IPS-NIHi7 (cell line): ENCODE measurements at regions not wholly inside any gene's neighbourhood (a gene's known extent, or its start where the extent isn't known, plus 50 kb on each side); places are given as distances from the start of the nearest gene placed in this dataset.

ENCODE experiments used
- DNase-seq: peaks from one replicate; pipeline ENCODE4 v3.0.0; 2012; ENCODE audit warnings: mixed read lengths; ENCODE audit errors: extremely low spot score

DNA sequence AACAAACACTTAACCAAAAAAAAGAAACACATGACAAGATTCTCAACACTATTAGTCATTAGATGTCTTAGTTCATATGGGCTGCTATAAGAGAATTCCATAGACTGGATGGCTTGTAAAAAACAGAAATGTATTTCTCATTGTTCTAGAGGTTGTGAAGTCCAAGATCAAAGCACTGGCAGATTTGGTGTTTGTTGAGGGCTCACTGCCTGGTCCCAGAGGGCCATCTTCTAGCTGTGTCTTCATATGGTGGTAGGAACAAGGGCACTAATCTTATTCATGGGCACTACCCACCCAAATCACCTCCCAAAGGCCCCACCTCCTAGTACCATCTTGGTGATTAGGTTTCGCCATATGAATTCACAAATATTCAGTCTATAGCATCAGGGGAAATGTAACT, 162.5 kb upstream of the SDK2 start:
- no peak for DNase-seq

DNA sequence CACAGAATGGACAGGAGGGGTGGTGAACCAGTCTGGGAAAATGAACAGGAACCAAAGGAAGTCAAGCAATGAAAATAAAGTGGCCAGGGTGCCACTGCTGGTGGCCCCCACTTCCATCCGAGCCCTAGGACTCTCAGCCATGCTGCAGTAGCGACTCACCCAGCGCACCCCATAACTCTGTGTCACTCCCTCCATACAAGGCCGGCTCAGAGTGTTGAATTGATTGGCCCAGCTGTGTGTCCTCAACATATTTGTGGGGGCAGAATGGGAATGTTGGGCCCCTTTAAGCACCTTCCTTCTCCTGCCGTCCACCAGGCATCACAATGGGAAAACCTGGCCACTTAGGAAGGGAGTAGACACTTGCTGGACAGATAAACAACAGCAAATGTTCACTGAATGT, 169.0 kb upstream of the SDK2 start:
- DNase-seq, result no peak

DNA sequence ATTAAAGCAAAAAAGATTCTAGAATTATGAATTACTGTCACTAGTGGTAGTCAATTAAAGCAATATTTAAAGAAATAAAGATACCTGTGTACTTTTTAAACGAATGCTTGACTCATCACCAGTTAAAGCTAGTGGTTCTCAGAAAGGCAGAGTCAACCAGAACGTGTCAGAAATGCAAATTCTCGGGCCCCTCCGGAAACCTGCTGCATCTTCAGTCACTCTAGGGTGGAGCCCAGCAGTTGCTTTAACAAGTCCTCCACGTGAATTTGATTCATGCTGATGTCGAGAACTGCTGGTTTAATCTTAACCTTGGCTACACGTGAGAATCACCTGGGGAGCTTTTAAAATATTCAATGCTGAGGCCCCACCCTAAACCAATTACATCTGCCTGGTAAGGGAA, 169.8 kb upstream of the SDK2 start:
- no peak for DNase-seq

DNA sequence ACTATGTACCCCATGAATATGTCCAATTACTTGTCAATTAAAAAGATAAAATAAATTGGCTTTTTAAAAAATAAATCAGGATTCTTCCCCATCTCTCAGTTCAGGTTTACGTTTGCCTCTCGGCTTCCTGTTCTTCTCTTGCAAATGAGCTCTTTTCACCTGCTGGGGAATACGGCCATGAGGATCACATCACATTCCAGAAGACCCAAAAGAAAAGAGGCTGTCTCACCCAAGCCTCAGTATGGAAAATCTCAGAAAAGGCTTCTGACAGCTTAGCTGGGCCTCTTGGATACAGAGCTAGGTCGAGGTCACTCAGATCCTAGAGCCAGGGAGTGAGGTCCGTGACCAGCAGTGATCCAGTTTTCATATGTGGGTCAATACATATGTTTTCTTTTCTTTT, 171.2 kb upstream of the SDK2 start:
- DNase-seq, result peak; percentile 50

DNA sequence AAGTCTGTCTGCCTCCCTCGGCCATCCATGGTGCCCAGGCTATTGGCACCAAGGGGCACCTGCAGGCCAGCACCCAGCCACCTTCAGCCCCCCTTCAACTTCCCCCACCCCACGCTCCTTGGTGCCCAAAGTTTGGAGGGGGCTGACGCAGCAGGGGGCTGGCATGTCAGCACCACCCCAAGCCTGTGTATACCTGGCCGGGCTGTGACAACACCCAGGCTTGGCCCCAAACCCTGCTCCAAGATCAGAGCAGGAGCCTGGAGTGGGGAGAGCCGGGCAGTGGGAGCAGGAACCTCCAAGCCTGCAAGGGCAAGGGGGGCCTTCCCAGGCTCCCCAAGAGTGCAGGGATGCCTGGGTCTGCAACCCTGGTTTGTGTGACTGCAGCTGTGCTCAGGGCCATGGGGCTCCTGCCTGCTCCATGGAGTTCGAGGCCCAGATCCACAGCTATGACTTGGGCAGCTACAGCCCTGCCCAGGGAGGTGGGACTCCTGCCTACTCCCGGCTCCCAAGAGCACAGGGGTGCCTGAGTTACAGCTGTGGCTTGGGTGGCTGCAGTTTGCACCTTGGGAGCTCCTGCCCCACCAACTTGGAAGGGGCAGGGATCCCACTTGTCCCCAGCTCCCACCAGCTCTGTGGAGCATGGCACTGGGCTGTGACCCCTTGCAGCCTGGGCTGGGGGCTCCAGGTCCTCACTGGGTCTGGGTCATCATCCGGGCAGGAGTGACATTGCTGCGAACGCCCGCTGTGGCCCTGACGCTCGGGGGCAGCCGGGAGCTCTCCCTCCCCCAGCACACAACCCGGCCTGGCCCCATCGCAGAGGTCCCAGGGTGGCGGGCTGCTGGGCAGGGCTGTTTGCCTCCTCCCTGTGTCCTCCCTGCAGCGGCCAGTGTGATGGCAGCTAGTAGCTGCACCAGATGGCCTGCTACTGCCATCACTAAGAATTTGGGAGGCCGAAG, 175.5 kb upstream of the SDK2 start:
- no peak for DNase-seq

DNA sequence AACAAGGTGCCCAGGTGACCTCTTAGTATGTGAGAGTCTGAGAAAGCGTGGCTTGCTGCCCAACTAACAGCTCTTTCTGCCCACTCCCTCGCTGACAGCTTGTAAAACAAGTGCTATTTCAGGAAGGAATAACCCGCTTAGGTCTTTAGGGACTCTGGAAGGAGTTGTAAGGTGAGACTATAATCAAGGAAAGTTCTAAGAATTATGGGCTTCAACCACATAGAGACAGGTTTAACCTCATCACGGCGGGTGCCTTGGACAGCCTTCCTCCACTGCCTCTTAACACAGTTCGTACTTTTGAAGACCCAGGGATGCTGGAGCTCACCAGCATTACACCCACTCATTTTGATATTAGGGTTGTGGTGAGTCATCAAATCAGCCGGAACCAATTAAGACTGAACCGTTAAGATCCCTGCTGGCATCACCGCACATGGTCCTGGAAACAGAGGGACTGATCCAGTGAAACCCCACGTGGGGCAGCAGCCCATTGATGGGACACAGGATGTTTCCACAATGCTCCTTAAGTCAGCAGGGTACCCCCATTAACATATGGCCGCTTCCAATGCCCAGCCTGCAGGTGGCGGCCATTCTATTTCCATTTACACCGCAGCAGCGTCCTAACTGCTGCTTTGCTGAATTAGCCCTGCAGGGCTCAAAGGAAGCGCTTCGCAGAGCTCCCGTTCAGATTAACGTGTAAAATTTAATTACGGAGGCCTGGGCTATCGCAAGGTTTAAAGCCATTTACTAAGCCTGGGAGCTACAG, 176.6 kb upstream of the SDK2 start:
- DNase-seq, result peak; percentile 73

DNA sequence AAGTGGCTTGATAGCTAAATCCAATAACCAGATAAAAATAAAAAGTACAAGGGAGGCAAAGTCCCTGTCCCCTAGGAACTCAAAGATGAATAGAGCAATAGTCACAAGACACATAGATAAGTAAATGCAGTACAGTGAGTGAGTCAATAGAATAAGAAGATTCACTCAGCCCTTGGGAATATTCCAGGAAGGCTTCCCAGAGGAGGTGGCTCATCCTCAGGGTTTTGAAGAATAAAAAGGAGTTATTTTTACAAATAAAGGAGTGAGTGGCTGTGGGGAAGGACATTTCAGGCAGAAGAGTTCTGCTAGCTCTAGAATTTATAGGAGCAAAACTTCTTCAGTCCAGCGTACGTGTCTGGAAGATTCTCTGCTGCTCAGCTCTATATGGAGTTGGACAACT, 177.4 kb upstream of the SDK2 start:
- no peak for DNase-seq

DNA sequence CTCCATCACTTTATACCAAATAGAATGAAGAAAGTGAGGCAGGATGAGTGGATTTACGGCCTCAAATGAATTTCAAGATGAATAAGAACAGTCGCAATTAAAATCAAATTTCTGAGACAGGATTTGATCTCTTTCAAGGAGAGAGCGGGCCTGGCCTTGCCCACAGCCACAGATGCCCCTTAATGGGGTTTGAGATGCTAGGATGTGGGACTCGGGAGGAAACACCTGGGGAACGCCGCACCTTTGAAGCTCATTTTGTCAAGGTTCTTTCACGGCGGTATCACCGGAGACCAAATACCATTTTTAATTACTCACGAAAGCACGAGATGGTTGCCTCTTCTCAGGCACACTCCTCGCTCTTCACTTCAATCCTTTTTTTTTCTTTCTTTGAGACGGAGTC, 178.1 kb upstream of the SDK2 start:
- no peak for DNase-seq

DNA sequence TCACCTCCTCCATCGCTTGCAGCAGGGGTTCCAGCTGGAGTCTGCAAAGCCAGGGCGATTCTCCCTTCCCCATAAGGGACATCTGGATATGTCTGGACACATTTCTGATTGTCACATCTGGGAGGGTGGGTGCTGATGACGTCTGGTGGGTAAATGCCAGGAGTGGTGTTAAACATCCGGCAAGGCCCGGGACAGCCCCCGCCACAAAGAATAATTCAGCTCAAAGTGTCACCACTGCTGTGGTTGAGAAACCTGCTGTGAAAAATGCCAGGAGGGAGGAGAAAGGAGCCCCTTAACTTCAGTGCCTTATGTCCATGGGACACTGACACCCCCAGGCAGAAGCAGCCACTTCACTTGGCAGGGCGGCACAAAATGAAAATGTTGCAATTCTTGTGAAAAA, 179.4 kb upstream of the SDK2 start:
- DNase-seq, result no peak

DNA sequence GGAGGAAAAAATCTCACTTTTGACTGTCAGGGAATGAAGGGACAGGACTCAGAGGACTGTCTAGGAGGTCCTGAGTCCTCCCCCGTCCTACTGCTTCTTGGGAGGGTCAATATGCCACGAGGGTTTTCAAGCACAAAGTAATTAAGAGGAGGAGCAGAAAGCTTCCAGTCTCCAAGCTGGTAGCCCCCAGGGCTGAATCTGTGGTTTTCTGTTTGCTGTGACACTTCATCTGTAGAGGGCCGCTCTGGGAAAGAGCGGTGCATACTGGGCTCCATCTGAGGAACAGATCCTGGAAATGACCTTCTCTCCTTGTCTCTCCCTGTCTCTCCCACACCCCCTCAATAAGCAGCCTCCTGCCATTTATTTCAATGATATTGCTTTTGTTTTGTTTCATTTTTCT, 180.1 kb upstream of the SDK2 start:
- DNase-seq, result no peak

DNA sequence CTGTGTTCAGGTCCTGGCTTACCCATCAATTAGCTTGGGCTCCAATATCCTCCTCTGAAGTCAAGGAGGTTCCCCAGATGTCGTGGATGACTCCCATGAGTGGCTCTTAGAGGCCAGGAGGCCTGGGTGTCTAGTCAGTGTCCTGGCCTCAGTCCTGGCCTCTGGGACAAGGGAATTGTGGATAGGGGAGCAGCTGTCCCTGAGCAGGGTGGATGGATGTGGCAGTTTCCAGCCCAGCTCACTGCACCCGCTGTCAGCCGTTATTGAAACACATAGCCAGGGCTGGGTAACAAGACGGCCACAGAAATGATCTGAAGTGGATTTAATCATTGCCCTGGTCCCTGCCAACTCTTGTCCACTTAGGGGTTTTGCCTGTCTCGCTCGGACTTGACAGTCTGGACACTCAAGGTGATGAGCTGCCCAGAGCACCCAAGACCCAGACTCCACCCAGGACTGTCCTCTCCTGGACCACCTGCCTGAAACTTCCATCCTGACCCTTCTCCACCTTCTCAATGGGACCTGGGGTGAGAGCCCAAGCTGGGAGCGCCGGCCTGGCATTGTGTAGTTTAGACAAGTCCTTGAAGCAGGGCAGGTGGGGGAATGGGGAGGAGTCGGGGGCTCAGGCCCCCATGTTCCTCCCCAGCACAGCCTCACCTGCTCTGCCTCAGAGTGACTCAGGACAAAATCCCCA, 182.1 kb upstream of the SDK2 start:
- DNase-seq, result no peak

DNA sequence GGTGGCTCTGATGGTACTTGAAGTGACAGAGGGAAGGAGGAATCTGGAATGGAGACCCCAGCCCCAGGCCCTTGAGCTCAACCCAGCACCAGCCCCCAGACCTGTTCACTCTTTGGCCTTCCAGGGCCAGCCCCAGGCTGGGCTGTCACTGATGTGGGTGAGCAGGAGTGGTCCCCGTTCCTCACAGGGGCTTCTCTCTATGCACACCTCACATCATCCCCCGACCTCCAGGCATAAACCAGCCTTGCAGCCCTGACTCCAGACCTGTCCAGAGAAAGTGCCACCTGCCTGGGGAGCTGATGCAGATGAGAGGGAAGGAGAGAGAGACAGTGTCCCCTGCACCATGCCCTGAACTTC, 182.6 kb upstream of the SDK2 start:
- no peak for DNase-seq

DNA sequence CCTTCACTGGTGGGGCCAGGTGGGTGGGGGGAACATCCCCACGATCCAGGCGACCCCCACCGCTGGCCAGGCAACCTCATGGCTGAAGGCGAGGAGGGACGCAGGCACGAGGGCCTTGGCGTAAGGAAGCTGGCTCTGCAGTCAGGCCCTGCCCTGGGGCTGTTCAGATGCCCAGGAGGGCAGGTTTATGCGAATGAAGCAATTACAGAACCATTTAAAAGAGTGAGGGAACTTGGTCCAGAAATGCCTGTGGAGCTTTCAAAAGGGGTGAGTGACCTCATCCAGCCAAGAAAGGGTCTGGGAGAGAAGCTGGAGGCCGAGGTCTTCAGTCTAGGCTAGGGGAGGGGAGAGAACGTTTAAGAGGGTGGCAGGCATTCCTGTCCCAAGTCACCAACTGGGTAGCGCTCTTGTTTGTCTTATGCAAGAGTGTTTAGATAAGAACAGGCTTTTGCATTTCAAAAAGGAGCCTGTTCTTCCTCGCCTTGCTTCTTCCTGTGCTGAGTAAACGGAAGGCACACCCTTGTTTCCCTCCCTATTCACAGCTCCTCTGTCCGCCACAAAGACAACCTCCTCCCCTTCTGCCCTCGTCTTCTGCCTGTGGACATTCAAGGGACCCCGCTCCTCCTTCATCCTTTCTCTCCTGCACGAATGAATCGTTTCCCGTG, 183.5 kb upstream of the SDK2 start:
- DNase-seq, result peak; percentile 69

DNA sequence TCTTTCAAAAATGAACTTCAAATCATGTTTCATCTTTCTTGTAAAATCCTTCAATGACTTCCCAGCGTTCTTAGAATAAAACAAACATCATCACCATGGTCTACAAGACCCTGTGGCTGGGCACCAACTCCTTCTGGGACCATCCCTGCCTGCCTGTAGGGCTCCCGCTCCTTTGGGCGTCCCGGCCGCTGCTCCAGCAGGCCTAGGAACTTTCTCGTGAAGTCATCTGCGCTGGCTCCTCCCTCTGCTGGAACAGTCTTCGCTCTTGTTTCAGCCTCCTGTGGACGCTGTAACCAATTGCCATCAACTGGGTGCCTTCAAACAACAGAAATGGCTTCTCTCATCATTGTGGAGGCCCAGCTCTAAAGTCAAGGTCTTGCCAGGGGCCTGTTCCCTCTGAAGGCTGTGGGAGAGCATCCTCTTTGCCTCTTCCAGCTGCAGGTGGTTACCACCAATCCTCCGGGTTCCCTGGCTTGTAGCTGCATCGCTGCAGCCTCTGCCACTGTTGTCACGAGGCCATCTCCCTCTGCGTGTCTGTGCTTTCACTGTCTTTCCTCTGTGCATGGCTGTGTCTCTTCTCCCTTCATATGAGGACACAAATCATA, 185.5 kb upstream of the SDK2 start:
- DNase-seq, result no peak

DNA sequence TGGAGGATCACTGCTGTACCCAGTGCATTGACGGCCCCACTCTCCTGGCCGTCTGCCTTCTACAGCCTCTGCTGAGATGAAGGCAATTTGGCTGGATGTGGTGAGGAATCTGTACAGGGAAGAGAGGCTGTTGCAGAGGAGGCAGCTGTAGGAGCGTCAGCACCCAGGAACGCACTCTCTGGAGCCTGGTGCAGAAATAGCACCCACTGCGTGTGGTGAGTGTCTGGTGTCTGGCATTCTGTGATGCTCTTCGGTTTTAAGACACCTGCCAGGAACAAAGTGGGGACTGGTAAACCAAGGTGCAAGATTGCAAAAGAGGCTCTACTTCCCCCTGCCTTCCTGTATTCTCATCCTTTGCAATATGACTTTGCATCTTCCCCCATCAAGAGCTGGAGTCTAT, 187.5 kb upstream of the SDK2 start:
- DNase-seq, result no peak

DNA sequence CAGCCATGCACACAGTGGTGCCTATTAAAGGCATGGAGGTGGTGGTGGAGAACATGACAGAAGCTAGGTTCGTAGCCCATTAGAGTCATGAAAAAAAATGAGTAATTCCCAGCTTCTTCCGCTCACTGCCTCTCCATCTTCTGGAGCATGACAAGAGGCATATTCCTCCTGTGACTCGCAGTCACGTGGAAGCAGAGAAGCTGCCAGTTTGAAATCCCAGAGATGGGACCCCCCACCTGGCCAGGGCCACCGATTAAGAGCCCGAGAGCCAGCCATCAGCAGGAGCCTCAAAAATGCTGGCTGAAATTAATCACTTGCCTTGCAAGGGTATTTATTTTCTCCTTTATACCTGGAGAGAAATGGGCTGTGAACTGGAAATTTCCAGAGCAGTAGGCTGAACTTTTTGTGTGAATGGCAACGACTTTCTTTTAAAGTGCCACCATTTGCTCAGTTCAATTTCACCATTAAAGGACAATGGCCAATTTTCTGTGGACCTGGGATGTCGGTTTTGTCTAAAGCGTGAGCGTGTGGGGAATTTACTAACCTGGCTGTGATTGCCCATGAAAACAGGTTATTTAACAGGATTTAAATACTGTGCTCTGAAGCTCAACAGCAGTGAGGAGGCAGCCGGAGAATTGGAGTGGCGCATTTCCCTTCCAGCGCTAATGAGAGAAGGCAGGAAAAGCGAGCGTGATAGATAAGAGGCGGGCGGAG, 189.7 kb upstream of the SDK2 start:
- no peak for DNase-seq

DNA sequence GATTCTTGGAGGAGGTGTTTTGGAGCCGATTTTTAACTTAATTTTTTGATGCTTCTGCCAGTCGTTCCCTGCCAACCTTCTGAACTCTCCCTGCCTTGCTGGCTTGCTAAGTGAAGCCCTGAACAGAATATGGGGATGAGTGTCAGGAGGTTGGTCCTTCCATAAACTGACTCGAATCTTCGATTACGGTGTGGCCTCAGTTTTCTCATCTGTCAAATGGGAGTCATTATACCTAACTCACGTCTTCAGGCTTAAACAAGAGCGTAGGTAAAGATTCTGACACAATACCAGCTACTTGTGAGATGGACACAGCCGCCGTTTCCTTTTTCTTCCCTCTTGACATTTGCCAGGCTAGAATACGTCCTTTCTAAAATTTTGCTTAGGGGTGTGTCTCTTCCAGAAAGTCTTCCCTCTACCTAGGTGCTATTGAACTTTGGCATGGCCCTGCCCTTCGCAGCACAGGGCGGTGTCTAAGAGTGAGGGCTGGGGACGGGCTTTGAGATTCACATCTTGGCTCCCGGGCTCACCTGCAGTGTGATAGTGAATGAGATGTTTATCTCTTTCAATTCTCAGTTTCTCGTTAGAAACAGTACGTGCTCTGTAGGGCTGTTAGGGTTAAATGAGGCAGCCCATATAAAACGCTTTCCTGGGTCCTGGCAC, 190.6 kb upstream of the SDK2 start:
- no peak for DNase-seq

DNA sequence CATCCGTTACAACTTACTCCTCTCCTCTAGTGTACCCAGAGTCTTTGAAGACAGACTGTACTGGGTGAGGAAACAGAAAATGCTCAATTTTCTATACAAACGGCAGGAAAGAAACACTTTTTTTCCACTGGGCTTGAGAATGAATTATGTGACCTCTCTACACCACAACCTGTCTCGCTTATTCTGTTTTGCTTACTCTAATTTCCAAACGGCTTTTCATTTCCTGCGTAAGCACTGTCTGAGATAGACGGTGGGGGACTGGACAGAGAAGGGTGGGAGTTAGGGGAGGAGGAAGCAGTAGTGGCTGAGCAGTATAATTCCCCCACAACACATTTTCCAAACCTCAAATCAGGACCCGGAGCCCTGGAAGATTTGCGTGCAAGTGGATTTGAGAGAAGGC, 191.4 kb upstream of the SDK2 start:
- DNase-seq, result no peak

DNA sequence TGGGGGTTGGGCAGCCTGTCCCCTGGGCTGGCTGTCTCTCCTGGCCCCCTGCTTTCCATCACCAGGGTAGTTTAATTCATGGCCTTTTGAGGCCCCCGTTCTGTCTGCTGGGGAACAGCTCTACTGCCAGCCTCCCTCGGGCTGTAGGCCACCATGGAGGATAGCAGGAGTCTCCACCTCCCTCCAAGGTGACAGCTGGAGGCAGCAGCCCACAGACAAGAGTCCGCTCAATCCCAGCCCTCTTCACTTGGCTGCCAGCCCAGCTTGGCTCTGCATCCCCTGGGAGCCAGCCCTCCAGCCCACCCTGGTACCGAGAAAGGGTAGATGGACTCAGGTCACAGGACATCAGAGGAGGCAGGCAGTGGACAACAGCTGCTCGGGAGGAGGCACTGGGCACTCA, 194.6 kb upstream of the SDK2 start:
- DNase-seq, result no peak

DNA sequence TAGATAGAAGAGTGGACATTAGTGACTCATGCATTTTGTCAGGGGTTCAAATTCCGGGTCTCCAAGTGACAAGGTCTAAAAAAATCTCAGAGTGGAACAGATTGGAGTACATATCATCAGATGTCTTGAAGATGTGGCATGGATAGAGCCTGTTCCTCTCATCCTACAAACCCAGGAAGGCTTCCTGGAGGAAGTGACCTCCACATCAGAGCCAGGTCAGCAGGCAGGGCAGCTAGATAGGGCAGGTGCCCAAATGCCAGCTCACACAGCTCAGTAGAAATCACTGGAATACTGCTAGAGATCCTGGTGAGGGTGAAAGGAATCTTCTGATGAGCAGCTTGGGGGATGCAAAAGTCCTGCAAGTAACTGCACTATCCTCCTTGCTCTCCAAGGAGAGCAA, 196.6 kb upstream of the SDK2 start:
- DNase-seq, result no peak
